IPS-15b (cell line): ENCODE measurements at regions not wholly inside any gene's neighbourhood (a gene's known extent, or its start where the extent isn't known, plus 50 kb on each side); places are given as distances from the start of the nearest gene placed in this dataset.

Source experiments
- H3K27me3 ChIP-seq: one replicate; pipeline ENCODE4 v1.6.1; 2013; ENCODE audit warnings: low read length; ENCODE audit not compliant: control insufficient read depth, insufficient read depth
- H3K36me3 ChIP-seq: one replicate; pipeline ENCODE4 v1.6.1; 2013; ENCODE audit warnings: low read length; ENCODE audit not compliant: control insufficient read depth, insufficient read depth
- H3K4me1 ChIP-seq: one replicate; pipeline ENCODE4 v1.6.1; 2013; ENCODE audit warnings: mild to moderate bottlenecking, low read length; ENCODE audit not compliant: control insufficient read depth, insufficient read depth
- H3K4me3 ChIP-seq: one replicate; pipeline ENCODE4 v1.5.1; 2013; ENCODE audit warnings: low read depth, low read length
- H3K9ac ChIP-seq: one replicate; pipeline ENCODE4 v1.6.1; 2013; ENCODE audit warnings: low read depth, mild to moderate bottlenecking, low read length
- H3K9me3 ChIP-seq: one replicate; pipeline ENCODE4 v1.6.1; 2013; ENCODE audit warnings: mild to moderate bottlenecking, low read length; ENCODE audit not compliant: control insufficient read depth, insufficient read depth

GRCh38 chr2:62447411-62447810, 58.6 kb downstream of the TMEM17 start:
- Histone ChIP-seq H3K4me3 (no peak overlapping the region), H3K9me3 (no peaks in the 10 kb centered on the region), H3K36me3 (no peaks in the 10 kb centered on the region), H3K4me1 (no peaks in the 10 kb centered on the region), H3K27me3 (no peaks in the 10 kb centered on the region), H3K9ac (no peak overlapping the region)

DNA sequence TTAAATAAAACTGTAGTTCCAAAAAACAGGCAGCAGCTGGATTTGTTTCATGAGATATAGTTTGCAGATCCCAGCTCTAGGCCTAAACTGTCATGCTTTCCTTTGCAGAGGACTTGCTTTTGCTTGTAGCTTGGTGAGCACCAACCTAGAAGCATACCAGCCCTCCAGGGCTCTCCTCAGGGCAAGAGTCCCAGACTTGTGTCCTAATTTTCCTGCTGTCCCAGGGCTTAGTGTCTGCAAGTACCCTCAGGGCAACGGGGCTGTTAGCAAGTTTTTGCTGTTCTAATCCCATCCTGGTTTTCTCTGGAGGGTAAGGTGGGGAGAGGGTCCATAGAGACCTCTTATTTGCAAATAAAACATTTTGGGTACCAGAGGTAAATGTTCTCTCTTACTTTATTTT, 59.5 kb downstream of the TMEM17 start:
- Histone ChIP-seq H3K27me3 (no peaks in the 10 kb centered on the region), H3K4me3 (no peak overlapping the region), H3K9ac (no peak overlapping the region), H3K9me3 (no peaks in the 10 kb centered on the region), H3K36me3 (no peaks in the 10 kb centered on the region), H3K4me1 (no peaks in the 10 kb centered on the region)

- Histone ChIP-seq H3K4me1 (no peaks in the 10 kb centered on the region), H3K27me3 (no peaks in the 10 kb centered on the region), H3K9me3 (no peaks in the 10 kb centered on the region), H3K36me3 (no peaks in the 10 kb centered on the region), H3K4me3 (no peak overlapping the region), H3K9ac (no peak overlapping the region)
Observed at GRCh38 chr2:62443886-62444285, 62.1 kb downstream of the TMEM17 start.

- Histone ChIP-seq H3K9me3 (no peaks in the 10 kb centered on the region), H3K4me1 (no peaks in the 10 kb centered on the region)
Observed at GRCh38 chr2:62443471-62443870, 62.5 kb downstream of the TMEM17 start.

DNA sequence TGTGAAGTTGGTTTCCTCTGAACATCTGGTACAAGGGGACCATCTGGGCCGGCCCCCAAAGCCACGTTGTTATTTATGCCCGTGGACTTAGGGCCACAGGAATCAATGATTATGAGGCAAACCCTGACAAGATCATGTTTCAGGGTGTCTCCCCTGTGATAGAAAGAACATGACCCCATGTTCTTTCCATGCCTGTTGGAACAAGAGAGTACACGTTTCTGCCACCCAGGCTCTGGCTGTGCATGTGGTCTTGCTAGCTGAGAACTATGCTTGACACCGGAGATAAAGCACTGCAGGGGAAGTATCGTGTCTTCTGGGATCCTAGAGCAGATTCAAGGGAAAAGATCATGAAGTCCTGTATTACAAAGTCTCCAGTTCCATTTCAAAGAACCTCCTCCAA, 64.2 kb downstream of the TMEM17 start:
- Histone ChIP-seq H3K9ac (no peak overlapping the region), H3K36me3 (no peaks in the 10 kb centered on the region), H3K9me3 (no peaks in the 10 kb centered on the region), H3K27me3 (no peaks in the 10 kb centered on the region), H3K4me3 (no peak overlapping the region), H3K4me1 (no peaks in the 10 kb centered on the region)

More at GRCh38 chr2:62443471-62443870, 62.5 kb downstream of the TMEM17 start:
- H3K27me3 ChIP-seq = no peaks in the 10 kb centered on the region
- no peaks in the 10 kb centered on the region for H3K36me3 ChIP-seq
- H3K9ac ChIP-seq = no peak overlapping the region
- no peak overlapping the region for H3K4me3 ChIP-seq

- Histone ChIP-seq H3K27me3 (no peaks in the 10 kb centered on the region), H3K9me3 (no peaks in the 10 kb centered on the region), H3K36me3 (no peaks in the 10 kb centered on the region), H3K4me1 (no peaks in the 10 kb centered on the region), H3K4me3 (no peak overlapping the region), H3K9ac (no peak overlapping the region)
Observed at GRCh38 chr2:62441421-62441820, 64.6 kb downstream of the TMEM17 start.

- Histone ChIP-seq H3K27me3 (no peaks in the 10 kb centered on the region), H3K9ac (no peak overlapping the region), H3K4me3 (no peak overlapping the region), H3K4me1 (no peaks in the 10 kb centered on the region), H3K9me3 (no peaks in the 10 kb centered on the region), H3K36me3 (no peaks in the 10 kb centered on the region)
Observed at GRCh38 chr2:62440281-62440946, 65.6 kb downstream of the TMEM17 start.

- H3K27me3 ChIP-seq = no peaks in the 10 kb centered on the region
- H3K4me3 ChIP-seq = no peak overlapping the region
- no peaks in the 10 kb centered on the region for H3K4me1 ChIP-seq
- no peaks in the 10 kb centered on the region for H3K9me3 ChIP-seq
- H3K9ac ChIP-seq = no peak overlapping the region
- H3K36me3 ChIP-seq = no peaks in the 10 kb centered on the region
Observed at GRCh38 chr2:62439425-62439824, 66.6 kb downstream of the TMEM17 start.

GRCh38 chr2:62437785-62438184, 68.2 kb downstream of the TMEM17 start:
- Histone ChIP-seq H3K9ac (no peak overlapping the region), H3K9me3 (no peaks in the 10 kb centered on the region), H3K27me3 (no peaks in the 10 kb centered on the region), H3K4me3 (no peak overlapping the region), H3K36me3 (no peaks in the 10 kb centered on the region), H3K4me1 (no peaks in the 10 kb centered on the region)

DNA sequence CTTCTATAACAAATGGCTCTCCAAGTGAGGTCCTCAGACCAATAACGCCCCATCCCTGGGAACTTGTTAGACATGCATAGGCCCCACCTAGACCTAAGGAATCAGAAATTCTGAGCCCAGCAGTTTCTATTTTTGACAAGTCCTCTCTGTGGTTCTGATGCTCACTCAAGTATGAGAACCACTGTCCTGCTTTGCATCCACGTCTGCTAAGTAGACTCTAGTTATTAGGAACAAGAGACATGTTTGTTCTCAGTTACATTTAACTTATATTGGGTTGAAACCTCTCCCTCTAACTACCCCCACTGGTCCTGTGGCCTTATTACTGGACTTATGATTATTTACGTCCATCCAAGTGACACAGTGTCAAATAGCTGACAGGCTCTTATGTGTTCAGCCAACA, 70.3 kb downstream of the TMEM17 start:
- no peaks in the 10 kb centered on the region for H3K4me1 ChIP-seq
- H3K9me3 ChIP-seq = no peaks in the 10 kb centered on the region
- H3K9ac ChIP-seq = no peak overlapping the region
- no peaks in the 10 kb centered on the region for H3K27me3 ChIP-seq
- no peak overlapping the region for H3K4me3 ChIP-seq
- no peaks in the 10 kb centered on the region for H3K36me3 ChIP-seq

GRCh38 chr2:62432407-62432806, 73.6 kb downstream of the TMEM17 start:
- no peak overlapping the region for H3K9ac ChIP-seq
- no peaks in the 10 kb centered on the region for H3K9me3 ChIP-seq
- H3K4me1 ChIP-seq = no peaks in the 10 kb centered on the region
- no peaks in the 10 kb centered on the region for H3K36me3 ChIP-seq
- no peak overlapping the region for H3K4me3 ChIP-seq
- H3K27me3 ChIP-seq = no peaks in the 10 kb centered on the region

GRCh38 chr2:62431512-62431911, 74.5 kb downstream of the TMEM17 start:
- Histone ChIP-seq H3K27me3 (no peaks in the 10 kb centered on the region), H3K36me3 (no peaks in the 10 kb centered on the region), H3K9me3 (no peaks in the 10 kb centered on the region), H3K4me3 (no peak overlapping the region), H3K9ac (no peak overlapping the region), H3K4me1 (no peaks in the 10 kb centered on the region)
